HL-60 (cell line): ENCODE measurements at regions not wholly inside any gene's neighbourhood (a gene's known extent, or its start where the extent isn't known, plus 50 kb on each side); places are given as distances from the start of the nearest gene placed in this dataset.

Experiments
- DNase-seq, 2 experiments: peaks; one replicate each; pipeline ENCODE4 v3.0.0-alpha.2; 2010 to 2020; ENCODE audit warnings: low read depth in 1 of 2, low spot score in 1 of 2
- H3K27ac ChIP-seq: fragments of 250-450 bp; sonication (Bioruptor Pico); replicated peaks from 2 replicates; pipeline ENCODE4 v1.5.1; 2020; ENCODE audit warnings: mild to moderate bottlenecking, moderate library complexity
- H3K27me3 ChIP-seq: fragments of 250-450 bp; sonication (Bioruptor Pico); 2 replicates; pipeline ENCODE4 v1.5.1; 2021; ENCODE audit warnings: mild to moderate bottlenecking, moderate library complexity; ENCODE audit not compliant: insufficient read depth, poor library complexity, severe bottlenecking
- H3K4me3 ChIP-seq: replicated peaks from 2 replicates; pipeline ENCODE4 v1.5.1; 2011; ENCODE audit warnings: mild to moderate bottlenecking, control low read depth, low read length; ENCODE audit not compliant: insufficient read depth
- CTCF ChIP-seq: IDR thresholded peaks from one replicate; pipeline ENCODE4 v1.5.1; 2011; ENCODE audit warnings: low read length, control low read depth, inconsistent platforms; ENCODE audit not compliant: insufficient read depth
- GABPA ChIP-seq: IDR thresholded peaks from 2 replicates; pipeline ENCODE4 v1.6.1; 2012; ENCODE audit warnings: low read depth
- POLR2AphosphoS5 ChIP-seq: IDR thresholded peaks from 2 replicates; pipeline ENCODE4 v1.6.1; 2012; ENCODE audit warnings: low read depth
- REST ChIP-seq: IDR thresholded peaks from 2 replicates; pipeline ENCODE4 v1.6.1; 2012; ENCODE audit warnings: low read depth; ENCODE audit not compliant: insufficient replicate concordance
- SPI1 ChIP-seq: IDR thresholded peaks from 2 replicates; pipeline ENCODE4 v1.6.1; 2012; ENCODE audit warnings: low read depth, mild to moderate bottlenecking, borderline replicate concordance

GRCh38 chr4:149280806-149281205 lies 534.8 kb downstream of the IQCM start:
- Histone ChIP-seq H3K27me3 (no peaks in the 10 kb centered on the region), H3K27ac (no peak overlapping the region), H3K4me3 (no peak overlapping the region)
- no peak for TF ChIP-seq POLR2AphosphoS5
- no peak for TF ChIP-seq REST
- TF ChIP-seq CTCF = no peak
- no peak for TF ChIP-seq GABPA
- no peak for TF ChIP-seq SPI1
- DNase-seq = no peak

- no peak for TF ChIP-seq CTCF
- no peak for TF ChIP-seq REST
- TF ChIP-seq GABPA = no peak
- TF ChIP-seq POLR2AphosphoS5 = no peak
- no peak for TF ChIP-seq SPI1
- Histone ChIP-seq H3K27me3 (no peaks in the 10 kb centered on the region), H3K4me3 (no peak overlapping the region), H3K27ac (no peak overlapping the region)
- DNase-seq = no peak
Measured at GRCh38 chr4:149279776-149280175, 535.9 kb downstream of the IQCM start.

GRCh38 chr4:149279331-149279730 lies 536.3 kb downstream of the IQCM start:
- H3K27me3 ChIP-seq = no peaks in the 10 kb centered on the region
- no peak overlapping the region for H3K4me3 ChIP-seq
- no peak for DNase-seq
- H3K27ac ChIP-seq = no peak overlapping the region
- TF ChIP-seq GABPA (no peak), CTCF (no peak), REST (no peak), POLR2AphosphoS5 (no peak), SPI1 (no peak)
